H9 (cell line): ENCODE measurements at regions not wholly inside any gene's neighbourhood (a gene's known extent, or its start where the extent isn't known, plus 50 kb on each side); places are given as distances from the start of the nearest gene placed in this dataset.

Source experiments
- DNase-seq: peaks from one replicate; pipeline ENCODE4 v3.0.0-alpha.2; 2017
- H2AFZ ChIP-seq: one replicate; pipeline ENCODE4 v1.6.1; 2013; ENCODE audit warnings: mild to moderate bottlenecking, low read length, control low read depth, moderate library complexity
- H2AK5ac ChIP-seq: 2 replicates; pipeline ENCODE4 v1.6.1; 2013; ENCODE audit warnings: low read length, control low read depth, mixed read lengths; ENCODE audit not compliant: insufficient read length
- H2BK120ac ChIP-seq: one replicate; pipeline ENCODE4 v1.6.1; 2013; ENCODE audit warnings: low read depth, mild to moderate bottlenecking, low read length, control low read depth, inconsistent platforms; ENCODE audit not compliant: poor library complexity, severe bottlenecking
- H2BK12ac ChIP-seq: 2 replicates; pipeline ENCODE4 v1.6.1; 2013; ENCODE audit warnings: low read length, control low read depth, mixed read lengths, low read depth; ENCODE audit not compliant: insufficient read length
- H2BK15ac ChIP-seq: 2 replicates; pipeline ENCODE4 v1.6.1; 2013; ENCODE audit warnings: low read depth, low read length, control low read depth
- H2BK20ac ChIP-seq: one replicate; pipeline ENCODE4 v1.6.1; 2013; ENCODE audit warnings: low read depth, mild to moderate bottlenecking, low read length, control low read depth, inconsistent platforms; ENCODE audit not compliant: poor library complexity, severe bottlenecking
- H2BK5ac ChIP-seq: 2 replicates; pipeline ENCODE4 v1.6.1; 2013; ENCODE audit warnings: low read length, control low read depth, mixed read lengths; ENCODE audit not compliant: insufficient read length
- H3K14ac ChIP-seq: 2 replicates; pipeline ENCODE4 v1.6.1; 2013; ENCODE audit warnings: low read length, control low read depth; ENCODE audit not compliant: insufficient read depth
- H3K18ac ChIP-seq: 2 replicates; pipeline ENCODE4 v1.6.1; 2013; ENCODE audit warnings: low read depth, mild to moderate bottlenecking, mixed read lengths, low read length, control low read depth; ENCODE audit not compliant: insufficient read length
- H3K23ac ChIP-seq: 2 replicates; pipeline ENCODE4 v1.6.1; 2013; ENCODE audit warnings: low read length, control low read depth, mixed read lengths, low read depth; ENCODE audit not compliant: insufficient read length
- H3K23me2 ChIP-seq: 2 replicates; pipeline ENCODE4 v1.6.1; 2013; ENCODE audit warnings: low read depth, mild to moderate bottlenecking, mixed read lengths, low read length, control low read depth; ENCODE audit not compliant: insufficient read length, poor library complexity, severe bottlenecking
- H3K27ac ChIP-seq: 2 replicates; pipeline ENCODE4 v1.5.1; 2013; ENCODE audit warnings: low read length, control low read depth, mixed read lengths, low read depth; ENCODE audit not compliant: insufficient read length
- H3K27me3 ChIP-seq: 2 replicates; pipeline ENCODE4 v1.6.1; 2013; ENCODE audit warnings: low read length, control low read depth, inconsistent platforms; ENCODE audit not compliant: insufficient read depth
- H3K4ac ChIP-seq: 2 replicates; pipeline ENCODE4 v1.6.1; 2013; ENCODE audit warnings: low read depth, mild to moderate bottlenecking, control low read depth, inconsistent platforms, low read length, moderate library complexity
- H3K4me1 ChIP-seq: 2 replicates; pipeline ENCODE4 v1.6.1; 2013; ENCODE audit warnings: low read length, control low read depth, inconsistent platforms; ENCODE audit not compliant: insufficient read depth
- H3K4me2 ChIP-seq: 2 replicates; pipeline ENCODE4 v1.6.1; 2013; ENCODE audit warnings: low read length, control low read depth, mixed read lengths; ENCODE audit not compliant: insufficient read length, insufficient read depth
- H3K56ac ChIP-seq: 2 replicates; pipeline ENCODE4 v1.6.1; 2013; ENCODE audit warnings: low read depth, mild to moderate bottlenecking, mixed read lengths, low read length, control low read depth; ENCODE audit not compliant: insufficient read length
- H3K79me1 ChIP-seq: 2 replicates; pipeline ENCODE4 v1.6.1; 2013; ENCODE audit warnings: low read depth, mild to moderate bottlenecking, moderate library complexity, low read length, control low read depth, inconsistent platforms; ENCODE audit not compliant: insufficient read depth, poor library complexity, severe bottlenecking
- H3K79me2 ChIP-seq: 2 replicates; pipeline ENCODE4 v1.6.1; 2013; ENCODE audit warnings: low read length, control low read depth, inconsistent platforms; ENCODE audit not compliant: insufficient read depth
- H3K9ac ChIP-seq: 2 replicates; pipeline ENCODE4 v1.6.1; 2013; ENCODE audit warnings: low read length, control low read depth, mixed read lengths; ENCODE audit not compliant: insufficient read length; ENCODE audit errors: extremely low read depth
- H3K9me3 ChIP-seq: one replicate; pipeline ENCODE4 v1.6.1; 2013; ENCODE audit warnings: low read depth, low read length, inconsistent platforms; ENCODE audit not compliant: control insufficient read depth
- H3T11ph ChIP-seq: one replicate; pipeline ENCODE4 v1.6.1; 2013; ENCODE audit warnings: mild to moderate bottlenecking, low read length, control low read depth, inconsistent platforms
- H4K20me1 ChIP-seq: one replicate; pipeline ENCODE4 v1.6.1; 2013; ENCODE audit not compliant: control insufficient read depth, insufficient read length, insufficient read depth
- H4K5ac ChIP-seq: 2 replicates; pipeline ENCODE4 v1.6.1; 2013; ENCODE audit warnings: low read depth, mild to moderate bottlenecking, mixed read lengths, low read length, control low read depth; ENCODE audit not compliant: insufficient read length
- H4K8ac ChIP-seq: replicated peaks from 2 replicates; pipeline ENCODE4 v1.6.1; 2013; ENCODE audit warnings: low read length, control low read depth, mixed read lengths, low read depth; ENCODE audit not compliant: insufficient read length
- H4K91ac ChIP-seq: 2 replicates; pipeline ENCODE4 v1.6.1; 2013; ENCODE audit warnings: low read depth, mild to moderate bottlenecking, moderate library complexity, mixed read lengths, low read length, control low read depth; ENCODE audit not compliant: insufficient read length
- H3K27ac Mint-ChIP-seq, 3 experiments: 2 replicates in 2 of 3; 3 replicates in 1 of 3; pipeline ENCODE4 v1.8.0; 2020 to 2021; ENCODE audit warnings: mixed read lengths in 3 of 3, mild to moderate bottlenecking in 1 of 3, moderate library complexity in 1 of 3
- H3K27me3 Mint-ChIP-seq: 2 replicates; pipeline ENCODE4 v1.8.0; 2021; ENCODE audit warnings: low read depth, mild to moderate bottlenecking, moderate library complexity, mixed read lengths
- H3K36me3 Mint-ChIP-seq, 3 experiments: 2 replicates in 2 of 3; 3 replicates in 1 of 3; pipeline ENCODE4 v1.8.0; 2020 to 2021; ENCODE audit warnings: low read depth in 3 of 3, mixed read lengths in 3 of 3; ENCODE audit not compliant: insufficient read depth in 1 of 3
- H3K4me1 Mint-ChIP-seq, 2 experiments: 2 replicates each; pipeline ENCODE4 v1.8.0; 2020; ENCODE audit warnings: mixed read lengths in 2 of 2
- H3K4me3 Mint-ChIP-seq, 2 experiments: 2 replicates in 1 of 2; 3 replicates in 1 of 2; pipeline ENCODE4 v1.8.0; 2020 to 2021; ENCODE audit warnings: mild to moderate bottlenecking in 2 of 2, mixed read lengths in 2 of 2, moderate library complexity in 1 of 2
- H3K9me3 Mint-ChIP-seq, 2 experiments: 2 replicates in 1 of 2; 3 replicates in 1 of 2; pipeline ENCODE4 v1.8.0; 2020; ENCODE audit warnings: mild to moderate bottlenecking in 2 of 2, mixed read lengths in 2 of 2, moderate library complexity in 1 of 2
- CTCF ChIP-seq: fragments of 200-600 bp; sonication (generic); conservative IDR thresholded peaks from 3 replicates; pipeline ENCODE4 v1.8.0; 2021; ENCODE audit warnings: antibody characterized with exemption, mild to moderate bottlenecking
- WGBS: extraction: QIAGEN DNeasy Blood & Tissue Kit; methylation state at CpG from one replicate; pipeline ENCODE4 v1.1.7; 2013; ENCODE audit warnings: missing lambda C conversion rate, low lambda C conversion rate, mixed read lengths; ENCODE audit not compliant: insufficient read length; ENCODE audit errors: extremely low coverage; 5-methylcytosine and 5-hydroxymethylcytosine counted together

GRCh38 chr2:190765386-190766173 lies 115.0 kb upstream of the GLS start:
- H3K9ac ChIP-seq: no peak overlapping the region
- Mint-ChIP-seq H3K4me3 (no peak overlapping the region), H3K27ac (no peak overlapping the region; a peak in 1 of 7 replicates), H3K9me3 (no peaks in the 10 kb centered on the region), H3K4me1 (peaks cover 4 to 8% of the 10 kb centered on the region in 2 experiments; a peak in 3 of 4 replicates), H3K36me3 (no peaks in the 10 kb centered on the region), H3K27me3 (peaks cover 1% of the 10 kb centered on the region; the same call in 1 of the 2 replicates)
- no peak overlapping the region for H3K27ac ChIP-seq
- no peak overlapping the region for H2BK12ac ChIP-seq
- H3K9me3 ChIP-seq: no peaks in the 10 kb centered on the region
- H3K79me2 ChIP-seq: no peaks in the 10 kb centered on the region
- TF ChIP-seq CTCF: no peak
- no peak overlapping the region for H3K56ac ChIP-seq
- H3K79me1 ChIP-seq: no peaks in the 10 kb centered on the region
- no peak overlapping the region for H3K23ac ChIP-seq
- no peak overlapping the region for H3T11ph ChIP-seq
- no peaks in the 10 kb centered on the region for H3K27me3 ChIP-seq
- no peak overlapping the region for H2BK5ac ChIP-seq
- H3K23me2 ChIP-seq: no peaks in the 10 kb centered on the region
- H3K4me2 ChIP-seq: no peak overlapping the region
- no peak overlapping the region for H2AFZ ChIP-seq
- no peak overlapping the region for H2BK120ac ChIP-seq
- no CpG with 5 or more reads among the region's 7 CpGs for WGBS
- no peak overlapping the region for H4K8ac ChIP-seq
- no peak overlapping the region for H4K5ac ChIP-seq
- no peak overlapping the region for H2BK15ac ChIP-seq
- H4K91ac ChIP-seq: no peak overlapping the region
- H3K14ac ChIP-seq: no peak overlapping the region
- no peak overlapping the region for H2BK20ac ChIP-seq
- H3K4ac ChIP-seq: no peak overlapping the region
- H3K18ac ChIP-seq: no peak overlapping the region
- DNase-seq: no peak
- no peaks in the 10 kb centered on the region for H4K20me1 ChIP-seq
- no peaks in the 10 kb centered on the region for H3K4me1 ChIP-seq
- no peak overlapping the region for H2AK5ac ChIP-seq
